ENCODE measurements at regions not wholly inside any gene's neighbourhood (a gene's known extent, or its start where the extent isn't known, plus 50 kb on each side); places are given as distances from the start of the nearest gene placed in this dataset.

DNA sequence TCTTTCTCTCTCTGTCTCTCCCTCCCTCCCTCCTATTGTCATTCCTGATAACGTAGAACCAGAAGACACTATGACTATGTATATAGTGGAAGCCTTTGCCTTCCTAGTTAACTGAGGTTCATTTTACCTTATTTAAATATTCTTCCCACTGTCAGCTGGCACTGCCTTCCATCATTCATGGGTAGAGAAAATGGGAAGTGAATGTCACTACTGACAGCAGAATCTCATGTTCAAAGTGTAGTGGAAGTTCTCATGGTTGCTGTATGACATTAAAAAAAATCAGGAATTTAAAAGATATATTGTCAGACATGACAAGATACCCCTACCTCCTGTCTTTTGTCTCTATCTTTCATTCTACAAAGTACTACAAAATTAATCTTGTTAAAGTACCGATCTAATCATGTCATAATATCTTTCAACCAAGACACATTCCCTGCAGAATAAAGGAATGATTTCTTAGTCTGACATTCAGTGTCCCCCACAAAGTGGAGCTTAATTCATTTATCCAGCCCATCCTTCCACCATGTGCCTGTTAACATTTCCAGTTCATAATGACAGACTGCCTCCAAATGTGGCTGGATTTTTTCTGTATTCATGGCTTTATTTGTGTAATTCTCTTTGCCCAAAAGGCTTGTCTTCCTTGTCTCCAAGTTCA is 250.1 kb upstream of the CDH20 start:
- H3K4me3 ChIP-seq (ENCODE audit: low read length), result no peak overlapping the region
- TF ChIP-seq CTCF (conservative IDR thresholded peaks at IDR 0.05; ENCODE audit: low read length), result no peak
- no peak for DNase-seq (ENCODE audit: low read depth)

GRCh38 chr18:61085036-61085435 is 248.2 kb upstream of the CDH20 start:
- no peak for DNase-seq (ENCODE audit: low read depth)
- H3K4me3 ChIP-seq (ENCODE audit: low read length), result no peak overlapping the region
- no peak for TF ChIP-seq CTCF (conservative IDR thresholded peaks at IDR 0.05; ENCODE audit: low read length)

GRCh38 chr18:61085761-61086160 is 247.5 kb upstream of the CDH20 start:
- no peak for DNase-seq (ENCODE audit: low read depth)
- H3K4me3 ChIP-seq (ENCODE audit: low read length), result no peak overlapping the region
- TF ChIP-seq CTCF (conservative IDR thresholded peaks at IDR 0.05; ENCODE audit: low read length), result no peak

GRCh38 chr18:61086657-61087056 is 246.6 kb upstream of the CDH20 start:
- H3K4me3 ChIP-seq (ENCODE audit: low read length), result no peak overlapping the region
- no peak for TF ChIP-seq CTCF (conservative IDR thresholded peaks at IDR 0.05; ENCODE audit: low read length)
- no peak for DNase-seq (ENCODE audit: low read depth)

DNA sequence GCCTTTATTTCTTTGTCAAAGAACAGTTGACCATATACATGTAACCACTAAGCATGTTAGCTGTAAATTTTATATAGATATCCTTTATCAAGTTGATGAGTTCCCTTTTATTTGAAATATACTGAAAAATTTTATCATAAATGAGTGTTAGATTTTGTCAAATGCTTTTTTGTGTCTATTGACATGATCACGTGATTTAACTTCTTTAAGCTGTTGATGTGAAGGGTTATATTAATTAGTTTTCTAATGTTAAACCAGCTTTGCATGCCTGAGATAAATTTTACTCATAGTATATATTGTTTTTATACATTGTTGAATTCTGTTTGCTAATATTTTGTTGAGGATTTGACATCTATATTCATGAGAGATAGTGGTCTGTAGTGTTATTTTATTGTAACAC is 241.9 kb upstream of the CDH20 start:
- no peak for TF ChIP-seq CTCF (conservative IDR thresholded peaks at IDR 0.05; ENCODE audit: low read length)
- no peak for DNase-seq (ENCODE audit: low read depth)

GRCh38 chr18:61093965-61094364 is 239.3 kb upstream of the CDH20 start:
- H3K4me3 ChIP-seq (ENCODE audit: low read length), result no peak overlapping the region
- no peak for DNase-seq (ENCODE audit: low read depth)
- no peak for TF ChIP-seq CTCF (conservative IDR thresholded peaks at IDR 0.05; ENCODE audit: low read length)

More for the DNA sequence above, 241.9 kb upstream of the CDH20 start:
- H3K4me3 ChIP-seq (ENCODE audit: low read length), result no peak overlapping the region

DNA sequence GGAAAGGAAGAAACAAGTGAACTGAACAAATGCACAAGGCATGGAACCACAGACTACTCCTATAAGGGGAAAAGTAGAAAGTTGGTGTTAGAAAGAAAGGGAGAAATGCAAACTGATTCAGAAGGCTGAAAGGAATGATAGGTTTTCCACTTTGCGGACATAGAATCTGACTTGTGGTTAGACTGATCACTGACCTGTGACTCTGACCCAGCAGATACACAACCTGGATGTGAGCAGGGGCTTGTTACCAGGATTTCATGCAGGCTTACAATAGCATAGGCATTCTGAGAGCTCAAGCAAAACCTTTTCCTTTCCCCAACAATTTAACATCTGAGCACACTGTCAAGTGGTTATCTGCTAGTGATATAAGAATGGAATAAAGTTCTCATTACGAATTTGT is 237.0 kb upstream of the CDH20 start:
- TF ChIP-seq CTCF (conservative IDR thresholded peaks at IDR 0.05; ENCODE audit: low read length), result no peak
- H3K4me3 ChIP-seq (ENCODE audit: low read length), result no peak overlapping the region
- DNase-seq (ENCODE audit: low read depth), result no peak
